ENCODE measurements at regions not wholly inside any gene's neighbourhood (a gene's known extent, or its start where the extent isn't known, plus 50 kb on each side); places are given as distances from the start of the nearest gene placed in this dataset.

- TF ChIP-seq CTCF (IDR thresholded peaks at IDR 0.05; ENCODE audit: insufficient read depth, low read depth, low read length), result no peak
- TF ChIP-seq EZH2 (IDR thresholded peaks at IDR 0.05; ENCODE audit: insufficient read depth, low read length), result no peak
Measured at GRCh38 chr3:168425936-168426595, 330.3 kb upstream of the GOLIM4 start.
